CD4-positive, CD25-positive, alpha-beta regulatory T cell (primary cell): ENCODE measurements at regions not wholly inside any gene's neighbourhood (a gene's known extent, or its start where the extent isn't known, plus 50 kb on each side); places are given as distances from the start of the nearest gene placed in this dataset.

Experiments used
- ATAC-seq, 2 donors: fragments of 150-1000 bp; cut with Tn5 transposase; one replicate each; pipeline ENCODE4 v1.10.0; 2021; ENCODE audit warnings: low read depth in 2 of 2, moderate number of reproducible peaks in 2 of 2, moderate library complexity in 1 of 2
- DNase-seq, 3 donors: peaks; one replicate each; pipeline versions ENCODE4 v3.0.0 to v3.0.0-alpha.2; 2012 to 2022; ENCODE audit warnings: mixed read lengths in 1 of 3
- H3K27ac ChIP-seq: one replicate; pipeline ENCODE4 v1.7.0; 2013; ENCODE audit warnings: mild to moderate bottlenecking, low read length; ENCODE audit not compliant: insufficient read depth, poor library complexity, severe bottlenecking
- H3K27me3 ChIP-seq: one replicate; pipeline ENCODE4 v1.7.0; 2013; ENCODE audit warnings: low read length; ENCODE audit not compliant: control insufficient read depth, insufficient read depth
- H3K36me3 ChIP-seq: one replicate; pipeline ENCODE4 v1.7.0; 2013; ENCODE audit warnings: mild to moderate bottlenecking, low read length, moderate library complexity; ENCODE audit not compliant: control insufficient read depth, insufficient read depth
- H3K4me1 ChIP-seq: 2 replicates; pipeline ENCODE4 v1.7.0; 2013; ENCODE audit warnings: mild to moderate bottlenecking, low read length; ENCODE audit not compliant: insufficient read depth, control insufficient read depth, poor library complexity, severe bottlenecking
- H3K4me3 ChIP-seq: one replicate; pipeline ENCODE4 v1.7.0; 2013; ENCODE audit warnings: low read depth, mild to moderate bottlenecking, low read length, moderate library complexity
- H3K9me3 ChIP-seq, 2 experiments: 1 replicate in 1 of 2; 2 replicates in 1 of 2; pipeline ENCODE4 v1.7.0; 2013; ENCODE audit warnings: low read length in 2 of 2, mild to moderate bottlenecking in 1 of 2, moderate library complexity in 1 of 2; ENCODE audit not compliant: control insufficient read depth in 2 of 2
- H3K27ac Mint-ChIP-seq, 3 donors: one replicate each; pipeline ENCODE4 v1.8.0; 2020 to 2022; ENCODE audit warnings: mild to moderate bottlenecking in 3 of 3, mixed read lengths in 3 of 3, moderate library complexity in 2 of 3
- H3K27me3 Mint-ChIP-seq: one replicate; pipeline ENCODE4 v1.8.0; 2022; ENCODE audit warnings: mild to moderate bottlenecking, mixed read lengths
- H3K36me3 Mint-ChIP-seq: one replicate; pipeline ENCODE4 v1.8.0; 2020; ENCODE audit warnings: mixed read lengths
- H3K4me1 Mint-ChIP-seq, 4 donors: one replicate each; pipeline ENCODE4 v1.8.0; 2020 to 2022; ENCODE audit warnings: mixed read lengths in 4 of 4, mild to moderate bottlenecking in 1 of 4
- H3K4me3 Mint-ChIP-seq, 4 donors: one replicate each; pipeline ENCODE4 v1.8.0; 2020 to 2022; ENCODE audit warnings: mild to moderate bottlenecking in 4 of 4, mixed read lengths in 4 of 4, moderate library complexity in 3 of 4
- H3K9me3 Mint-ChIP-seq, 7 donors: one replicate each; pipeline ENCODE4 v1.8.0; 2020 to 2022; ENCODE audit warnings: mixed read lengths in 7 of 7, mild to moderate bottlenecking in 3 of 7, moderate library complexity in 2 of 7

- H3K9me3 Mint-ChIP-seq = peaks cover 0 to 25% (median 9%) of the 10 kb centered on the region in 7 donors
- peaks cover 0 to 5% of the 10 kb centered on the region in 2 experiments for H3K9me3 ChIP-seq
- H3K4me3 Mint-ChIP-seq = no peak overlapping the region
- H3K4me1 ChIP-seq = no peaks in the 10 kb centered on the region
- no peak for ATAC-seq
- no peak for DNase-seq
- no peaks in the 10 kb centered on the region for H3K27me3 Mint-ChIP-seq
- no peak overlapping the region for H3K4me3 ChIP-seq
- H3K27me3 ChIP-seq = no peaks in the 10 kb centered on the region
- no peaks in the 10 kb centered on the region for H3K4me1 Mint-ChIP-seq
- no peaks in the 10 kb centered on the region for H3K36me3 Mint-ChIP-seq
- H3K27ac Mint-ChIP-seq = no peak overlapping the region
- no peak overlapping the region for H3K27ac ChIP-seq
- H3K36me3 ChIP-seq = no peaks in the 10 kb centered on the region
Observed at GRCh38 chr4:66059556-66059955, 389.3 kb upstream of the EPHA5 start.

- H3K27me3 Mint-ChIP-seq = no peaks in the 10 kb centered on the region
- H3K27ac Mint-ChIP-seq = no peak overlapping the region
- Histone ChIP-seq H3K36me3 (no peaks in the 10 kb centered on the region), H3K27me3 (no peaks in the 10 kb centered on the region), H3K4me3 (no peak overlapping the region), H3K4me1 (no peaks in the 10 kb centered on the region), H3K9me3 (peaks cover 0 to 5% of the 10 kb centered on the region in 2 experiments), H3K27ac (no peak overlapping the region)
- H3K4me3 Mint-ChIP-seq = no peak overlapping the region
- no peaks in the 10 kb centered on the region for H3K36me3 Mint-ChIP-seq
- peaks cover 0 to 25% (median 9%) of the 10 kb centered on the region in 7 donors for H3K9me3 Mint-ChIP-seq
- no peaks in the 10 kb centered on the region for H3K4me1 Mint-ChIP-seq
- no peak for DNase-seq
- no peak for ATAC-seq
Observed at GRCh38 chr4:66059136-66059535, 388.8 kb upstream of the EPHA5 start.

GRCh38 chr4:66055999-66056398 lies 385.7 kb upstream of the EPHA5 start:
- no peak overlapping the region for H3K4me3 Mint-ChIP-seq
- Histone ChIP-seq H3K4me1 (no peaks in the 10 kb centered on the region), H3K9me3 (peaks cover 0 to 5% of the 10 kb centered on the region in 2 experiments), H3K4me3 (no peak overlapping the region), H3K27ac (no peak overlapping the region), H3K36me3 (no peaks in the 10 kb centered on the region), H3K27me3 (no peaks in the 10 kb centered on the region)
- no peak for ATAC-seq
- peaks cover 2 to 31% (median 8%) of the 10 kb centered on the region in 7 donors for H3K9me3 Mint-ChIP-seq
- no peaks in the 10 kb centered on the region for H3K36me3 Mint-ChIP-seq
- DNase-seq = no peak
- no peaks in the 10 kb centered on the region for H3K4me1 Mint-ChIP-seq
- H3K27me3 Mint-ChIP-seq = no peaks in the 10 kb centered on the region
- H3K27ac Mint-ChIP-seq = no peak overlapping the region

- Histone ChIP-seq H3K27me3 (no peaks in the 10 kb centered on the region), H3K4me1 (no peaks in the 10 kb centered on the region), H3K36me3 (no peaks in the 10 kb centered on the region), H3K27ac (no peak overlapping the region), H3K9me3 (peaks cover 0 to 5% of the 10 kb centered on the region in 2 experiments), H3K4me3 (no peak overlapping the region)
- Mint-ChIP-seq H3K9me3 (peaks cover 1 to 30% (median 8%) of the 10 kb centered on the region in 7 donors), H3K27me3 (no peaks in the 10 kb centered on the region), H3K4me3 (no peak overlapping the region), H3K36me3 (no peaks in the 10 kb centered on the region), H3K4me1 (no peaks in the 10 kb centered on the region), H3K27ac (no peak overlapping the region)
- ATAC-seq (no peak), DNase-seq (no peak)
Observed at GRCh38 chr4:66052426-66052825, 382.1 kb upstream of the EPHA5 start.

- no peak for ATAC-seq
- Mint-ChIP-seq H3K4me1 (no peaks in the 10 kb centered on the region), H3K27ac (no peak overlapping the region), H3K27me3 (no peaks in the 10 kb centered on the region), H3K9me3 (peaks cover 1 to 31% (median 9%) of the 10 kb centered on the region in 7 donors), H3K36me3 (no peaks in the 10 kb centered on the region), H3K4me3 (no peak overlapping the region)
- no peak overlapping the region for H3K27ac ChIP-seq
- no peaks in the 10 kb centered on the region for H3K4me1 ChIP-seq
- H3K9me3 ChIP-seq = no peaks in the 10 kb centered on the region
- no peak overlapping the region for H3K4me3 ChIP-seq
- no peaks in the 10 kb centered on the region for H3K27me3 ChIP-seq
- DNase-seq = no peak
- H3K36me3 ChIP-seq = no peaks in the 10 kb centered on the region
Observed at GRCh38 chr4:66048861-66049260, 378.6 kb upstream of the EPHA5 start.

- Histone ChIP-seq H3K27ac (no peak overlapping the region), H3K9me3 (no peaks in the 10 kb centered on the region), H3K4me3 (no peak overlapping the region), H3K27me3 (no peaks in the 10 kb centered on the region), H3K4me1 (no peaks in the 10 kb centered on the region), H3K36me3 (no peaks in the 10 kb centered on the region)
- DNase-seq = no peak
- Mint-ChIP-seq H3K36me3 (no peaks in the 10 kb centered on the region), H3K4me3 (no peak overlapping the region), H3K27me3 (no peaks in the 10 kb centered on the region), H3K9me3 (peaks cover 2 to 34% (median 7%) of the 10 kb centered on the region in 7 donors), H3K4me1 (no peaks in the 10 kb centered on the region), H3K27ac (no peak overlapping the region)
- no peak for ATAC-seq
Observed at GRCh38 chr4:66045913-66046312, 375.6 kb upstream of the EPHA5 start.

- no peak overlapping the region for H3K27ac Mint-ChIP-seq
- H3K9me3 Mint-ChIP-seq = peaks cover 2 to 12% (median 7%) of the 10 kb centered on the region in 7 donors
- H3K4me1 ChIP-seq = no peaks in the 10 kb centered on the region
- H3K27me3 ChIP-seq = no peaks in the 10 kb centered on the region
- ATAC-seq (no peak), DNase-seq (no peak)
- H3K4me1 Mint-ChIP-seq = no peaks in the 10 kb centered on the region
- H3K27ac ChIP-seq = no peak overlapping the region
- H3K9me3 ChIP-seq = no peaks in the 10 kb centered on the region
- H3K4me3 ChIP-seq = no peak overlapping the region
- no peak overlapping the region for H3K4me3 Mint-ChIP-seq
- H3K36me3 Mint-ChIP-seq = no peaks in the 10 kb centered on the region
- H3K27me3 Mint-ChIP-seq = no peaks in the 10 kb centered on the region
- H3K36me3 ChIP-seq = no peaks in the 10 kb centered on the region
Observed at GRCh38 chr4:66035701-66036100, 365.4 kb upstream of the EPHA5 start.

- H3K27me3 ChIP-seq = no peaks in the 10 kb centered on the region
- no peak overlapping the region for H3K27ac Mint-ChIP-seq
- H3K4me3 ChIP-seq = no peak overlapping the region
- H3K36me3 ChIP-seq = no peaks in the 10 kb centered on the region
- no peaks in the 10 kb centered on the region for H3K4me1 Mint-ChIP-seq
- no peaks in the 10 kb centered on the region for H3K36me3 Mint-ChIP-seq
- H3K4me3 Mint-ChIP-seq = no peak overlapping the region
- DNase-seq (no peak), ATAC-seq (no peak)
- H3K9me3 Mint-ChIP-seq = peaks cover 2 to 12% (median 7%) of the 10 kb centered on the region in 7 donors
- no peak overlapping the region for H3K27ac ChIP-seq
- H3K4me1 ChIP-seq = no peaks in the 10 kb centered on the region
- no peaks in the 10 kb centered on the region for H3K9me3 ChIP-seq
- H3K27me3 Mint-ChIP-seq = no peaks in the 10 kb centered on the region
Observed at GRCh38 chr4:66034671-66035070, 364.4 kb upstream of the EPHA5 start.
